HG03175 (cell line): ENCODE measurements at regions not wholly inside any gene's neighbourhood (a gene's known extent, or its start where the extent isn't known, plus 50 kb on each side); places are given as distances from the start of the nearest gene placed in this dataset.
"Not testable (repeated sequence)": the region's sequence is repeated elsewhere in the genome, so short reads cannot be mapped to it uniquely, and the experiment has no call there.

Source experiments
- ATAC-seq: cut with Tn5 transposase; IDR thresholded peaks from one replicate; pipeline ENCODE4 v1.9.1; 2021; ENCODE audit warnings: mild to moderate bottlenecking, moderate library complexity; ENCODE audit not compliant: unreplicated experiment

- ATAC-seq, result not testable (repeated sequence)
Observed at GRCh38 chr10:78444741-78445140, 411.1 kb downstream of the RPS24 start.

DNA sequence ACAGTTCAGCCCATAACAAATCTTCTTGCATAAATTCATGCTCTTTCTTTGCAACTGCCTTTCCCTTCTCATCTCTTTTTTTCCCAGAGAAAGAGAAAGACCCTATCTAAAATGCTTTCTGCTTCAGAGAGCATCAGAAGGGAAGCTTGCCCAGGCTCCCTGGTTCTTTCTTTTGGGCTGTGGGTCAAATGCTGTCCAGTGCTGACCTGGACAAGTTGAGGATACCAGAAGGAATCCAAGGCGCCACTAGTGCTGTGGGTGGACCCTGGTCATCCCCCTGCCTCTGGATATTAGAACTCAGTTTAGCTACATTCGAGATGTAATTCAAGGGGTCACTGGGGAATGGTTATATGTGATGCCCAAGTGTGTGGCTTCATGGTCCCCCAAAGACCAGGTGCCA, 411.6 kb downstream of the RPS24 start:
- no peak for ATAC-seq

- ATAC-seq, result no peak
Observed at GRCh38 chr10:78448470-78448869, 414.8 kb downstream of the RPS24 start.

GRCh38 chr10:78448994-78449418, 415.3 kb downstream of the RPS24 start:
- ATAC-seq, result no peak

DNA sequence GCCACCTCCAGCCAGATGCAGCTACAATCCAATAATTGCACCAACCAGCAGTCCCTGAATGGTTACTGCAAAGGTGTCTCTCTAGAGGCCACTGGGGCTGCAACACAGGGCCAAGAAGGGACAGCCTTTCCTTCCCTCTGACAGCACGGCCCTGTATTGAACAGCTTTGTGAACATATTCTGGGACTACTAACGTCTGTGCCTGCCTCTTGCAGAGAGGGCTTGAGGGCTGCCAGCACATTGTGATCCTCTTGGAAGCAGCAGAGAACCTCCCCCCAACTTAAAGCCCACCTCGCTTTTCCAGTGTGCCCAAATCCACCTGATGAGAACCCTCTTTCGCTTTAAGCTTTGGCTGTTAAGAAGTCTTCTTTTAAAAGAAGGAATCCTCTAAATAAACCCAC, 415.9 kb downstream of the RPS24 start:
- no peak for ATAC-seq

GRCh38 chr10:78450239-78450638, 416.6 kb downstream of the RPS24 start:
- no peak for ATAC-seq

- ATAC-seq, result no peak
Observed at GRCh38 chr10:78450807-78451485, 417.3 kb downstream of the RPS24 start.

DNA sequence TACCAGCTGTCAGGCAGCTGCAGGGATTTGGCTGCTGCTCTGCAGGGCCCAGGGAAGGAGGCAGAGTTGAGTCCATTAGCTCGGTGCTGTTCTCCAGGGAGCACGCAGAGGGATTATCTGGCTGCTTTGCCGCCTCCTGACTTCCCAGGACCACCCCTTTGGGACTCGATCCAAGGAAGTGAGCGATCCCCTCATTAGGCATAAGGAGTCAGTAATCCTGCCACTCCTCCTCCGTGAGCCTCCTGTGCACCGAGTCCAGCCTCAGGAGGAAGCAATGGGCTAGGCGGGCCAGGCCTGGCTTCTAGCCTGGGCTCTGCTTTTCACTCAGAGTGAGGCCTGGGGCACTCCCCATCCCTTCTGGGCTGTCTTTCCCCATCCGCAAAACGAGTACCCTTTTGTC, 417.9 kb downstream of the RPS24 start:
- ATAC-seq, result no peak

GRCh38 chr10:78454123-78454645, 420.5 kb downstream of the RPS24 start:
- no peak for ATAC-seq

DNA sequence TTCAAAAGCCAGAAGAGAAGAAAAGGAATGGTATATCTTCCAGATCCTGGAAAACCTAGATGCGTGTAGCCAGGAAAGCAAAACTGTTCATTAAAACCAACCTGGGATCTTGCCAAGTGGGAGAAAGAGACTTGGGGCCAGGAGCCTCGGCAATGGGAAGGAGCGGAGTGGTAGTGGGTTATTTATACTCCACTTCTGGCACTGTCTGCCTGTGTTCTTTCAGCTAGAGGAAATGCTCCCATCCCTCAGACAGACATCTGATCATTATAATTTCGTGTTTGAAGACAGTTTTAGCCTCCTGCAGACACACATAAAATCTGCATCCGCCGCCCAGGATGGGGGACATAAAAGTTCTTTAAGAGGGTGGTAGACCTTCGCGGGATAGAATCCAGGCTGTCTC, 421.6 kb downstream of the RPS24 start:
- no peak for ATAC-seq

- ATAC-seq, result no peak
Observed at GRCh38 chr10:78455811-78456210, 422.1 kb downstream of the RPS24 start.

- ATAC-seq, result no peak
Observed at GRCh38 chr10:78456649-78457400, 423.2 kb downstream of the RPS24 start.

DNA sequence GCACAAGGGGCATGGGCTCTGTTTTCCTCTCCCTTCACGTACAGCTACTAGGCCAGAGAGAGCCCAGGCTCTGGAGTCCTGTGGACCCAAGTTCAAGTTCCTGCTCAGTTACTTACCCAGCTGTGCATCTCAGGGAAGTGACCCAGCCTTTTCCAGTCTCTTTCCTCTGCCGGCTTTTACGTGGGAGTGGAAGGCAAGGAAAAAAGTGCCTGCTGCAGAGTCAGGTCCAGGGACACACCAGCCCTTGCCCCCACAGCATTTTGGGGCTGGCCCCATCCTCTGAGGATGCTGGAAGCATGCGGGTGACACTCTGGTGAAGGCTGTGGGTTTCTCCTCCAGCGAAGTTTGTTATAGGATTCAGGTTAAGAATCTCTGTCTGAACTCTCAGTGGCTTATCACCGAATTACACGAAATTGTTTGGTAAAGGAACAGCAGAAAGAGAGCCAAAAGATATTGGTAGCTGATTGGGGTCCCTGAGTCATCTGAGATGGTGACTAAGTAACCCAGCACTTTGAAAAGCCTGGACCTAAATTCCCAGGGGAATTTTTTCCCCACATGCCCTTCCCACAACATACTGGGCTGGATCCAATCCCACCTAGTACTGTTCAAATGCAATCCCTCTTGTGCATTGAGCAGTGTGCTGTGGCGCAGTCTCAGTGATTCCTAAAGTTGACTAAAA, 424.3 kb downstream of the RPS24 start:
- ATAC-seq, result no peak

- no peak for ATAC-seq
Observed at GRCh38 chr10:78458983-78459638, 425.4 kb downstream of the RPS24 start.

DNA sequence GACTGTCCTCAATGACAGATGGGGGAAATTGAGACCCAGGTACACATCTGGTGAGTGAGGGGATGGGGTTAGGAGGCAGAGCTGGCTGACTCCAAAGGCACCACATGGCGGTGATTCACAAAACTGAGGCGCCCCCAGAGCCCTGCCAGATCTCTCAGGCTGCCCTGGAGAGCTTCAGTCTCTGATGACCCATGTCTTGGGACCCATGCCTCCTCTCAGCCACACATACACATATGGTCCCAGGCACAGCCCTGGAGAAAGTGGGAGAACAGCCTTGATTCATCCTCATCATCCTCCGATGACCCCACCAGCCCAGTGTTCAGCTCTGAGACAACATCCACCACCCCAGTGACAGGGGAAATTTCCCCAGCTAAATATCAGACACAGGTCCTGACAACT, 426.0 kb downstream of the RPS24 start:
- ATAC-seq, result no peak

DNA sequence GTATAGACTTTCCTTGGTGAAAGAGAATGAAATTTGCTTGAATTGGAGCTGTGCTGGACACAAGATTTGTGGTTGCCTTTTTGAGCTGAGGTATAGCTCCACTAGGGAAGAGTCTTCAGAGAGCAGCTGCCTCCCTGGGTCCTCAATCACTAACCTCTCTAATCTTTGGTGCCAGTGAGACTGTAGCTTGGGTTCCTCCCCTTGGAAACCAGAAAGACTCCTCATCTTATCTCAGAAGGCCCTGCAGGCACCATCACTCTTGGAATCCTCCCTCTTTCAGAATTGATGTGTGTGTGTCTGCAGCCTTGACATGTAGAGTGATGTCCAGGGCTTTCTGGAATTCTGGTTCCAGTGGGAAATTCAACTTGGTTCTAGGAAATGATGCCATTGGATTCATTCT, 426.5 kb downstream of the RPS24 start:
- no peak for ATAC-seq

- no peak for ATAC-seq
Observed at GRCh38 chr10:78461333-78461732, 427.7 kb downstream of the RPS24 start.

DNA sequence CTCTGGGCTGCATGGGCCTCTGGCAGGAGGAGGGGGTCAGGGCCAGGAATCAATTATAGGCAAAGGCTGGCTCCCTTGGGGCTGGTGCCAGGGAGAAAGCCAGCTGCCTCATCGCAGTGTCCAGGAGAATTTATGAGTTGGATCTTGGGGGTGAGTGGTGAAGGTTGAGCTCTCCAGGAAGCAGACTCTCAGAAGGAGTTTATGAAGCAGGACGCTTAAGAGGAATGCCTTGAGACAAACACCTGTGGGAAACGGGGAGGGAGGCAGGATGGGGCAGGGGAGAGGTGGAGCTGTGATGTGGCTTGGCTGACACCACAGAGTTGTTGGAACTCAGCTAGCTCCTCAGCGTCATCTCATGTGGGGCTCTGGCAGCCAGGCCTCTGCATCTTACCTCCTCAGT, 428.5 kb downstream of the RPS24 start:
- no peak for ATAC-seq

DNA sequence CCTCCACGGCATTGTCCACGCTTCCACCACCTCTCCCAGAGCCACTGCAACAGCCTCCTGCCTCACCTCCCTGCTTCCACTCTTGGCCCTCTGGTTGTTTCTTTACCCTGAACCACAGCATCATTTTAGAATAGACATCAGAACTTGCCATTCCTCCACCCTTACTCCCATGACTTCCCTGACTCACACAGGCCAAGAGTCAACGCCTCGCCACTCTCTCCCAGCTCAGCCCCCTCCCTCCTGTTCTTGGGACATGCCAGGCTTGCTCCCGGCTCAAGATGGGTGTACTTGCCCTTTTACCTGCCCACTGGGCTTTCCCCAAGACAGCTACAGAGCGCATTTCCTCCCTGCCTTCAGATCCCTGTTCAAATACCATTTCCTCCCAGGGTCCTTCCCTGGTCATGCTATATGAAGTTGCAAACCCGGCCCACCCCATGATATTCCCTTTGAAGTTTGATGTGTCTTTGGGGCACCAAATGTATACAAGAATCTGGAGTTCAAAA, 429.1 kb downstream of the RPS24 start:
- no peak for ATAC-seq

GRCh38 chr10:78464118-78464855, 430.6 kb downstream of the RPS24 start:
- ATAC-seq, result no peak
